ENCODE measurements at regions not wholly inside any gene's neighbourhood (a gene's known extent, or its start where the extent isn't known, plus 50 kb on each side); places are given as distances from the start of the nearest gene placed in this dataset.
"Not testable (repeated sequence)": the region's sequence is repeated elsewhere in the genome, so short reads cannot be mapped to it uniquely, and the experiment has no call there.

- DNase-seq (ENCODE audit: low read depth in 1 of 2, low spot score in 1 of 2) = no peak
These were observed 99.8 kb downstream of the PJA1 start for GRCh38 chrX:69065451-69065850.

- DNase-seq (ENCODE audit: low read depth in 1 of 2, low spot score in 1 of 2) = no peak
These were observed 101.8 kb downstream of the PJA1 start for GRCh38 chrX:69063486-69063885.

- no peak for DNase-seq (ENCODE audit: low read depth in 1 of 2, low spot score in 1 of 2)
These were observed 102.8 kb downstream of the PJA1 start for GRCh38 chrX:69062493-69062892.

GRCh38 chrX:69060631-69061408 lies 104.4 kb downstream of the PJA1 start:
- DNase-seq (ENCODE audit: low read depth in 1 of 2, low spot score in 1 of 2) = no peak

- DNase-seq (ENCODE audit: low read depth in 1 of 2, low spot score in 1 of 2) = no peak
These were observed 110.1 kb downstream of the PJA1 start for GRCh38 chrX:69055193-69055592.

GRCh38 chrX:69054497-69054896 lies 110.8 kb downstream of the PJA1 start:
- not testable (repeated sequence) for DNase-seq (ENCODE audit: low read depth in 1 of 2, low spot score in 1 of 2)

GRCh38 chrX:69051901-69052300 lies 113.4 kb downstream of the PJA1 start:
- DNase-seq (ENCODE audit: low read depth in 1 of 2, low spot score in 1 of 2) = no peak

- no peak for DNase-seq (ENCODE audit: low read depth in 1 of 2, low spot score in 1 of 2)
These were observed 115.0 kb downstream of the PJA1 start for GRCh38 chrX:69050051-69050765.

- DNase-seq (ENCODE audit: low read depth in 1 of 2, low spot score in 1 of 2) = no peak
These were observed 118.2 kb downstream of the PJA1 start for GRCh38 chrX:69046996-69047490.

- no peak for DNase-seq (ENCODE audit: low read depth in 1 of 2, low spot score in 1 of 2)
These were observed 119.5 kb downstream of the PJA1 start for GRCh38 chrX:69045616-69046345.

- no peak for DNase-seq (ENCODE audit: low read depth in 1 of 2, low spot score in 1 of 2)
These were observed 126.4 kb downstream of the PJA1 start for GRCh38 chrX:69038816-69039215.

GRCh38 chrX:69038188-69038587 lies 127.1 kb downstream of the PJA1 start:
- DNase-seq (ENCODE audit: low read depth in 1 of 2, low spot score in 1 of 2) = no peak

- no peak for DNase-seq (ENCODE audit: low read depth in 1 of 2, low spot score in 1 of 2)
These were observed 127.5 kb downstream of the PJA1 start for GRCh38 chrX:69037786-69038185.

GRCh38 chrX:69036674-69037573 lies 128.3 kb downstream of the PJA1 start:
- DNase-seq (ENCODE audit: low read depth in 1 of 2, low spot score in 1 of 2) = no peak

- DNase-seq (ENCODE audit: low read depth in 1 of 2, low spot score in 1 of 2) = no peak
These were observed 130.8 kb downstream of the PJA1 start for GRCh38 chrX:69034451-69034850.

- DNase-seq (ENCODE audit: low read depth in 1 of 2, low spot score in 1 of 2) = no peak
These were observed 131.3 kb downstream of the PJA1 start for GRCh38 chrX:69033936-69034335.

GRCh38 chrX:69032601-69033000 lies 132.7 kb downstream of the PJA1 start:
- DNase-seq (ENCODE audit: low read depth in 1 of 2, low spot score in 1 of 2) = no peak

GRCh38 chrX:69031971-69032391 lies 133.3 kb downstream of the PJA1 start:
- no peak for DNase-seq (ENCODE audit: low read depth in 1 of 2, low spot score in 1 of 2)

GRCh38 chrX:69031181-69031580 lies 134.1 kb downstream of the PJA1 start:
- DNase-seq (ENCODE audit: low read depth in 1 of 2, low spot score in 1 of 2) = no peak

GRCh38 chrX:69029771-69030170 lies 135.5 kb downstream of the PJA1 start:
- DNase-seq (ENCODE audit: low read depth in 1 of 2, low spot score in 1 of 2) = no peak

- DNase-seq (ENCODE audit: low read depth in 1 of 2, low spot score in 1 of 2) = no peak
These were observed 136.5 kb downstream of the PJA1 start for GRCh38 chrX:69028761-69029120.
